ENCODE measurements at regions not wholly inside any gene's neighbourhood (a gene's known extent, or its start where the extent isn't known, plus 50 kb on each side); places are given as distances from the start of the nearest gene placed in this dataset.

GRCh38 chr14:29223947-29224346 lies 457.4 kb downstream of the FOXG1 start:
- no peak for DNase-seq (ENCODE audit: low spot score)
- Histone ChIP-seq H3K27me3 (replicated peaks; ENCODE audit: insufficient read depth) (no peaks in the 10 kb centered on the region), H3K4me3 (no peak overlapping the region), H3K9me3 (no peaks in the 10 kb centered on the region), H3K4me1 (replicated peaks) (no peaks in the 10 kb centered on the region), H3K27ac (no peak overlapping the region), H3K36me3 (no peaks in the 10 kb centered on the region)
- TF ChIP-seq POLR2AphosphoS5 (IDR thresholded peaks at IDR 0.05) = no peak
- TF ChIP-seq CTCF (IDR thresholded peaks at IDR 0.05) = no peak
- no peak for TF ChIP-seq POLR2A (IDR thresholded peaks at IDR 0.05)
- intact Hi-C loops (cut with DNase I) = no loop called here
- WGBS = 63% methylated on average over 3 of the region's 3 CpGs

GRCh38 chr14:29227631-29228030 lies 461.0 kb downstream of the FOXG1 start:
- intact Hi-C loops (cut with DNase I) = no loop called here
- H3K9me3 ChIP-seq = no peaks in the 10 kb centered on the region

GRCh38 chr14:29232153-29232552 lies 465.6 kb downstream of the FOXG1 start:
- no peak overlapping the region for H3K27ac ChIP-seq
- no peaks in the 10 kb centered on the region for H3K27me3 ChIP-seq (replicated peaks; ENCODE audit: insufficient read depth)
- intact Hi-C loops (cut with DNase I) = no loop called here
- no peaks in the 10 kb centered on the region for H3K36me3 ChIP-seq
- no peaks in the 10 kb centered on the region for H3K9me3 ChIP-seq
- 79% methylated on average over 4 of the region's 4 CpGs for WGBS
- DNase-seq (ENCODE audit: low spot score) = no peak
- H3K4me3 ChIP-seq = no peak overlapping the region
- H3K4me1 ChIP-seq (replicated peaks) = no peaks in the 10 kb centered on the region
- TF ChIP-seq POLR2AphosphoS5 (IDR thresholded peaks at IDR 0.05) = no peak
- TF ChIP-seq CTCF (IDR thresholded peaks at IDR 0.05) = no peak
- TF ChIP-seq POLR2A (IDR thresholded peaks at IDR 0.05) = no peak

More at GRCh38 chr14:29227631-29228030, 461.0 kb downstream of the FOXG1 start:
- no peaks in the 10 kb centered on the region for H3K4me1 ChIP-seq (replicated peaks)
- no peak overlapping the region for H3K27ac ChIP-seq
- DNase-seq (ENCODE audit: low spot score) = no peak
- H3K36me3 ChIP-seq = no peaks in the 10 kb centered on the region
- TF ChIP-seq CTCF (IDR thresholded peaks at IDR 0.05) = no peak
- no peak for TF ChIP-seq POLR2A (IDR thresholded peaks at IDR 0.05)
- TF ChIP-seq POLR2AphosphoS5 (IDR thresholded peaks at IDR 0.05) = no peak
- no peaks in the 10 kb centered on the region for H3K27me3 ChIP-seq (replicated peaks; ENCODE audit: insufficient read depth)
- H3K4me3 ChIP-seq = no peak overlapping the region
- 68% methylated on average over 1 of the region's 1 CpG for WGBS

- Histone ChIP-seq H3K27me3 (replicated peaks; ENCODE audit: insufficient read depth) (no peaks in the 10 kb centered on the region), H3K27ac (no peak overlapping the region), H3K4me3 (no peak overlapping the region), H3K36me3 (no peaks in the 10 kb centered on the region), H3K4me1 (replicated peaks) (no peaks in the 10 kb centered on the region), H3K9me3 (no peaks in the 10 kb centered on the region)
- TF ChIP-seq POLR2AphosphoS5 (IDR thresholded peaks at IDR 0.05) (no peak), POLR2A (IDR thresholded peaks at IDR 0.05) (no peak), CTCF (IDR thresholded peaks at IDR 0.05) (no peak)
- DNase-seq (ENCODE audit: low spot score) = no peak
- intact Hi-C loops (cut with DNase I) = no loop called here
Measured at GRCh38 chr14:29232711-29233110, 466.1 kb downstream of the FOXG1 start.

- H3K36me3 ChIP-seq = no peaks in the 10 kb centered on the region
- H3K27me3 ChIP-seq (replicated peaks; ENCODE audit: insufficient read depth) = no peaks in the 10 kb centered on the region
- no peaks in the 10 kb centered on the region for H3K4me1 ChIP-seq (replicated peaks)
- no peak for DNase-seq (ENCODE audit: low spot score)
- H3K27ac ChIP-seq = no peak overlapping the region
- no peak overlapping the region for H3K4me3 ChIP-seq
- intact Hi-C loops (cut with DNase I) = no loop called here
- TF ChIP-seq POLR2AphosphoS5 (IDR thresholded peaks at IDR 0.05) = no peak
- TF ChIP-seq CTCF (IDR thresholded peaks at IDR 0.05) = no peak
- no peak for TF ChIP-seq POLR2A (IDR thresholded peaks at IDR 0.05)
- 34% methylated on average over 4 of the region's 4 CpGs for WGBS
- H3K9me3 ChIP-seq = no peaks in the 10 kb centered on the region
Measured at GRCh38 chr14:29233188-29233587, 466.6 kb downstream of the FOXG1 start.
